Anterior cingulate cortex (tissue), 58 donors: ENCODE measurements at regions not wholly inside any gene's neighbourhood (a gene's known extent, or its start where the extent isn't known, plus 50 kb on each side); places are given as distances from the start of the nearest gene placed in this dataset.

Experiments
- DNase-seq, 58 donors: peaks; one replicate each; lab custom pipeline; 2025; lab: John Stamatoyannopoulos, UW

GRCh38 chr20:16175322-16175961, 397.8 kb downstream of the KIF16B start:
- DNase-seq, result no peak

- no peak for DNase-seq
Measured at GRCh38 chr20:16174311-16174710, 398.9 kb downstream of the KIF16B start.

GRCh38 chr20:16173044-16173443, 400.2 kb downstream of the KIF16B start:
- no peak for DNase-seq

DNA sequence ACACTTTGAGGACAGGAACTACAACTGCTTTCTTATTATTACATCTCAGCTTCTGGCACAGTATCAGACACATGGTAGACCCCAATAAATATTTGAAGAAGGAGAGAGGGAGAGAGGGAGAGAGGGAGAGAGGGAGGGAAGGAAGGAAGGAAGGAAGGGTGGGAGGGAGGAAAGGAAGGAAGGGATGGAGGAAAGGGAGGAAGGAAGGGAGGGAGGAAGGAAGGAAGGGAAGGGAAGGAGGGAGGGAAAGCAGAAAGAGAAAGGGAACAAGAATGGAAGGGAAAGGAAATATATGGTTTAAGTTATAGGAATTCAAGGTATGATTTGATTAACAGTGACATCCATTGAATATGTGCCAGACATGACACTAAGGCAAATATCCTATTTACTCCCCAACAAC, 402.1 kb downstream of the KIF16B start:
- DNase-seq, result no peak

GRCh38 chr20:16170406-16170971, 402.8 kb downstream of the KIF16B start:
- DNase-seq, result no peak

DNA sequence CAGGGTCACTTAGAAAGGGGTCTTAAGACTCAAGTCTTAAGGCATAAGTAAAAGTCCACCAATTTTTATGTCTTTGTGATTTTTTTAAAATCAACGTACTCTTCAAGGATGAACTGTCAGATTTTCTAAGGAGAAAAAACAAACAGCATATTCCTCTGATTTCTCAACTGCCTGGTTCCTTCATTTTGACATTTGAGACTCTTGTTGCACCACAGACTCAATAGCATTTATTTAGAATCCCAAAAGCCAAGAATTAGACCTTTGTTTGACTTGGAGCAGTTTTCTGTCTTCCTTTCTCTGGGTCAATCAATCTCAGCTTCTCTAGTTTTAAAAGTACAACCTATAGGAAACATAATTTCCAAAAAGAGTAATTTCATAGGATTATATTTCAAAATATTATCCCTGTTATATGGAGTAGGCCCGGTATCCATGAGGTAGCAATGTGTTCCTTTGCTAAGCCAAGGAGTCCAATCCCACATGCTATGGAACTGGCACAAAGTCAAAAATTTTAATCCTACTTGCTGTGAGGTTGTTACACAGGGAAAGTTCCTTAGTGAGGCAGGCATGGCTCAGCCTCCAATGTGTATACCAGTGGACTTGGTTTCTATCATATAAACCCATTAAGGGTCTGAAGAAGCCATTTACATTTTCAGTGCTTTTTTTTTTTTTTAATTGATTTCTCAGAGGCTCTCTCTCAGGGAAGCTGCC, 405.7 kb downstream of the KIF16B start:
- no peak for DNase-seq

GRCh38 chr20:16166737-16167136, 406.5 kb downstream of the KIF16B start:
- DNase-seq, result no peak

GRCh38 chr20:16158976-16159286, 414.3 kb downstream of the KIF16B start:
- no peak for DNase-seq

GRCh38 chr20:16158090-16158975, 414.9 kb downstream of the KIF16B start:
- peak in 13 of 58 donors; percentile 1 to 70 (median 5) for DNase-seq

GRCh38 chr20:16147916-16148315, 425.3 kb downstream of the KIF16B start:
- DNase-seq, result no peak

DNA sequence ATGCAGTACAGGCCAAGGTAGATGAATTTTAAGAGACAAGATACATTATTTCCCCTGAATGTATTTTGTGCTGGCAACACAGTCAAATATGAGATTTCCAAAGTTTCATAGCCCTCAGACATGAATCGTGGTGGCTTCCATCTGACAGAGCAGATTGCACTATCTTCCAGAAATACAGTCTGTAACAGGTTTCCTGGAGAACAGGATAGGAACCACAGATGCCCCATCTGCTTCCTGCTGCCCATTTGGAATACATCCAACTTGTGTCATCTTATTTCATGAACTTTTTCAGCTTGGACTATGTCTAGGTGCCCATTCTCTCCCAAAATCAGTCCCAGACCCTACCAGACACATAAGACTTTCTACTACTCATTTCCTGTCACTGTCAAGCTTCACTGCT, 426.0 kb downstream of the KIF16B start:
- DNase-seq, result no peak

DNA sequence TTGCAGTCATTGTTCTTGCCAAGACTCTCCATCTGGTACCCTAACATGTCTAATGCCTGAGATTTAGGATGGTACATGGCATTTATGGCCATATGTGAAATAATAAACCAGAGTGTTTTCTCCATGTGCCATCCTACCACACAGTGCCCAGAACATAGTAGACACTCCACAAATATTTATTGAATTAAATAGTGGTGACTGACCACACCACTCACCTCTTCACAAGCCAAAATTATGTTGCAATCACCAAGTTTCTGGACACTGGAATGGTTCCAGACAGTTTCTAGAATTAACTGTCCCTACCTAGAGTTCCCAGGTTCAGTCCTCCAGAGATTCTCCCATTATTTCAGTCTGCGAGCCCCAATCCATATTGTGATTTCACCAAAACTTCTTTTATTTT, 427.3 kb downstream of the KIF16B start:
- DNase-seq, result no peak

DNA sequence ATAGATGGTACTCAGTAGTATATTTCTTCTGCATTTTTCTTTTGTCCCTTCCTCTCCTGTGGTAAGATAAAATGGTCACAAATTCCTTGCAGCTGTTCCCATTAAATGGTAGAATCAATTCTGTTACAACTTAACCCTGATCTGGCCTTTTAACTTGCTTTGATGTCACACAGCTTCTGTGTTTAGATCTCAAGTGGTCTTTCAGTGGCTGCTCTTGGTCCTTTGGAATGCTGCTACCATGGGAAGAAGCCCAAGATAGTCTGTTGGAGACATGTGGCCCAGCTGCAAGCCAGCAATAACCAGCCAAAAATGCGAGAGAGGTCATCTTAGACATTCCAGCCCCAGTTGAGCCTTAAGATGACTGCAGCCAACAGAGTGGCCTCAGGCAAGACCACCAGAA, 429.7 kb downstream of the KIF16B start:
- DNase-seq, result no peak

DNA sequence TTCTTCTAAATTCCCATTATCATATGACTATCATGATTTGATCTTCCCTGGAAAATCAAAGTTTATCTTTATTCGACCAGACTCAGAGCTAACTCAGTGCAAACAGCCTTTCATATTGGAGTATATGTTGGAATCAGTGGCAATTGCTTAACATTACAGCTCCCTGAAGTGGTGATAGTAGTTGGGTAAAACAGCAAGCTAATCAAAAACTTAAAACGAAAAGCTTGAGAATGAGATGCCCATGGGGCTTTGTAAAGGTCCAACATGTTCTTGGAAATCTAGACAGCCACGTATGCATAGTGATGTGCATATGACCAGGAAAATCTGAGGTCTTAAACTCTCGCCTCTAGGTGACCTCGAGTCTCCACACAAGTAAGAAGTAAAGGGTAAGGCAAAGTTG, 437.6 kb downstream of the KIF16B start:
- DNase-seq, result no peak

- DNase-seq, result no peak
Measured at GRCh38 chr20:16132036-16132798, 441.0 kb downstream of the KIF16B start.

GRCh38 chr20:16129411-16129810, 443.8 kb downstream of the KIF16B start:
- no peak for DNase-seq

DNA sequence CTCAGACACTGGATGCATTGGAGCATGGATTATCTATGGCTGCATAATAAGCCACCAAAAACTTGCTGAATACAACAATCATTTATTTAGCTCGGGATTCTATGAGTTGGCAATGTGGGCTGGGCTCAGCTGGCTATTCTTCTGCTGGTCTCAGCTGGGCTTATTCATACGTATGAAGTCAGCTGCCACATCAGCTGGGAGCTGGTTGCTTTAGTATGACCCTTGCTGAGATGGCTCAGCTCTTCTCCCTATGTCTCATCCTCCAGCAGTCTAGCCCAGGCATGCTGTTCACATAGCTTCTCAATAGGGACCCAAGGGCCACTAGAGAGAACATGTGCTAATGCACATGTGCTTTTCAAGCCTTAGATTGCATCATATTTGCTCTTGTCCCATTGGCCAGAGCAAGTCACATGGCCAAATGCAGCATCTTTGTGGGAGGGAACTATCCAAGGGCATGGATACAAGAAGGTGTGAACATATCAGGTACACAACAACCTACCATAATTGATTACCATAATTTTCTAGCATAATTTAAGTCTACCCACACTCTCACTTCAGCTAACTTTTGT, 444.6 kb downstream of the KIF16B start:
- no peak for DNase-seq

- peak in 2 of 58 donors; percentile 5 to 13 for DNase-seq
Measured at GRCh38 chr20:16125816-16126215, 447.4 kb downstream of the KIF16B start.

- no peak for DNase-seq
Measured at GRCh38 chr20:16124911-16125776, 448.1 kb downstream of the KIF16B start.
